Gastrocnemius medialis (tissue), 4 donors: ENCODE measurements at regions not wholly inside any gene's neighbourhood (a gene's known extent, or its start where the extent isn't known, plus 50 kb on each side); places are given as distances from the start of the nearest gene placed in this dataset.

Source experiments
- ATAC-seq, 2 donors: fragments of 150-250 bp; one replicate each; pipeline ENCODE4 v1.9.1; 2016
- DNase-seq, 2 donors: peaks; one replicate each; pipeline ENCODE4 v3.0.0-alpha.2; 2019
- H3K27ac ChIP-seq, 4 donors: fragments of 200-600 bp; sonication (generic); 1 replicate in 1 of 4; 2 replicates in 3 of 4; pipeline ENCODE4 v1.5.1; 2016 to 2018; ENCODE audit warnings: mild to moderate bottlenecking in 2 of 4, moderate library complexity in 1 of 4
- H3K27me3 ChIP-seq, 3 donors: fragments of 200-600 bp; sonication (generic) in 2 of 3; 1 replicate in 1 of 3; 2 replicates in 2 of 3; pipeline versions ENCODE4 v1.5.1 to v1.6.0; 2016 to 2019; ENCODE audit warnings: mild to moderate bottlenecking in 1 of 3, moderate library complexity in 1 of 3
- H3K36me3 ChIP-seq, 2 donors: fragments of 200-600 bp; sonication (generic) in 1 of 2; one replicate each; pipeline ENCODE4 v1.5.1; 2017 to 2018
- H3K4me1 ChIP-seq, 2 donors: fragments of 200-600 bp; sonication (generic) in 1 of 2; one replicate each; pipeline ENCODE4 v1.5.1; 2016 to 2017; ENCODE audit warnings: mild to moderate bottlenecking in 2 of 2
- H3K4me3 ChIP-seq, 4 donors: fragments of 200-600 bp; sonication (generic) in 3 of 4; 1 replicate in 1 of 4; 2 replicates in 3 of 4; pipeline ENCODE4 v1.5.1; 2016 to 2019; ENCODE audit warnings: mild to moderate bottlenecking in 2 of 4
- H3K9me3 ChIP-seq, 3 donors: fragments of 200-600 bp; sonication (generic) in 2 of 3; 1 replicate in 1 of 3; 2 replicates in 2 of 3; pipeline ENCODE4 v1.5.1; 2016 to 2019
- CTCF ChIP-seq, 5 experiments: fragments of 450-650 bp in 3 of 5; fragments of 200-600 bp in 2 of 5; sonication (generic) in 2 of 5; IDR thresholded peaks in 4 of 5; conservative IDR thresholded peaks in 1 of 5; 1 replicate in 4 of 5; 2 replicates in 1 of 5; pipeline ENCODE4 v1.5.1; 2016 to 2019; ENCODE audit warnings: antibody characterized with exemption in 5 of 5, mild to moderate bottlenecking in 3 of 5, moderate library complexity in 3 of 5
- POLR2A ChIP-seq, 2 donors: fragments of 450-650 bp; IDR thresholded peaks; one replicate each; pipeline ENCODE4 v1.6.1; 2017; ENCODE audit warnings: antibody characterized with exemption in 2 of 2, mild to moderate bottlenecking in 2 of 2, moderate library complexity in 2 of 2
- in situ Hi-C, 4 donors: fragments of 200-750 bp; cut with MboI; loops; one replicate each; pipeline versions ENCODE4 v1.15.0 to v1.8.0; 2017; ENCODE audit warnings: low sequenced_read_pairs in 4 of 4
- intact Hi-C: fragments of 100-400 bp; cut with DNase I; formaldehyde crosslinking; loops from one replicate; pipeline ENCODE4 v1.15.1; 2023; ENCODE audit warnings: low total_unique reads

DNA sequence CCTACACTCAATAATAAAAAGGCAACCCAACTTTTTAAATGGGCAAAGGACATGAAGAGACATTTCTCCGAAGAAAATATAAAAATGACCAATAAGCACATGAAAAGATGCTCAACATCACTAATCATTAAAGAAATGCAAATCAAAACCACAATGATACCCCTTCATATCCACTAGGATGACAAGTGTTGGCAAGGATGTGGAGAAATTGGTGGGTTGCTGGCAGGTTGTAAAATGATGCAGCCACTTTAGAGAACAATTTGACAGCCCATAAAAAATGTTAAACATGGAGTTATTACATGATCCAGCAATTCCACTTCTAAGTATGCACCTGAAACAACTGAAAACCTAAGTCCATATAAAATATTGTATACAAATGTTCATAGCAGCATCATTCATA, 73.2 kb upstream of the LMO2 start:
- no peaks in the 10 kb centered on the region for H3K27me3 ChIP-seq
- in situ Hi-C loops (loop anchor here in 3 of 4 donors (5.0 kb wide), 2 partner anchors 103 to 108 kb away; no protein-coding TSS in a partner anchor), intact Hi-C loops (no loop called here)
- TF ChIP-seq POLR2A (IDR thresholded peaks at IDR 0.05) (no peak), CTCF (IDR thresholded peaks at IDR 0.05 in 4 of 5, conservative IDR thresholded peaks at IDR 0.05 in 1 of 5) (no peak)
- H3K27ac ChIP-seq = no peak overlapping the region
- H3K4me1 ChIP-seq = no peaks in the 10 kb centered on the region
- ATAC-seq (no peak), DNase-seq (no peak)
- H3K36me3 ChIP-seq = no peaks in the 10 kb centered on the region
- no peaks in the 10 kb centered on the region for H3K9me3 ChIP-seq
- H3K4me3 ChIP-seq = no peak overlapping the region

DNA sequence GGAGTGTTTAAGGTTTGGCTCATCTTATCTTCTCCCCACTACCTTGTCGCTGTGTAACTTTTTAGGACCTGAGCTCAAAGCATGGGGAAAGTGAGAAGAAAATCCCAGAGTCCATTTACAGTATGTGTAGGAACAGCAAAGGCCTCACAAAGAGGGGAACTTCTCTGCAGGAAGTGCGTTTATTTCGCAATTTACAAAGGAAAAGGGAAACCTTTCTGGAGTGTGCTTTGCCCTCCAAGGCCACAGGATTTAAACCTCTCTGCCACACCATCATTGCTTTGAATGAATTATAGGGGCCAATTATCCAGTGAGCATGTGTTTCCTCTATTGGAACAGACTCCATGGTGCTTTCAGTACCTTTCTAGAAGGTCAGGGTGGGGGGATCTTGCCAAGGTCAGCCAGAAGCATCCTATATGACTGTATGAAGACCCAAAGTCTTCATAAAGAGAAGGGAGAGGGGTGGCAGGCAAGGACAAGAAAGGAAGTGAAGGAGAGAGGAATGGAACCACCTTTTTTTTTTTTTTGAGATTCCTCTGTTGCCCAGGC, 68.1 kb upstream of the LMO2 start:
- H3K27ac ChIP-seq = no peak overlapping the region
- H3K4me3 ChIP-seq = no peak overlapping the region
- intact Hi-C loops (no loop called here), in situ Hi-C loops (no loop called here)
- H3K4me1 ChIP-seq = no peaks in the 10 kb centered on the region
- no peaks in the 10 kb centered on the region for H3K27me3 ChIP-seq
- no peak for TF ChIP-seq POLR2A (IDR thresholded peaks at IDR 0.05)
- TF ChIP-seq CTCF (IDR thresholded peaks at IDR 0.05 in 4 of 5, conservative IDR thresholded peaks at IDR 0.05 in 1 of 5) = no peak
- no peak for ATAC-seq
- DNase-seq = no peak
- no peaks in the 10 kb centered on the region for H3K9me3 ChIP-seq
- H3K36me3 ChIP-seq = no peaks in the 10 kb centered on the region

GRCh38 chr11:33957304-33957917, 65.5 kb upstream of the LMO2 start:
- in situ Hi-C loops = no loop called here
- no peak for ATAC-seq

GRCh38 chr11:33956611-33957010, 64.7 kb upstream of the LMO2 start:
- intact Hi-C loops (no loop called here), in situ Hi-C loops (no loop called here)
- DNase-seq = no peak
- no peak overlapping the region for H3K27ac ChIP-seq
- no peak overlapping the region for H3K4me3 ChIP-seq
- H3K36me3 ChIP-seq = no peaks in the 10 kb centered on the region
- no peak for TF ChIP-seq CTCF (IDR thresholded peaks at IDR 0.05 in 4 of 5, conservative IDR thresholded peaks at IDR 0.05 in 1 of 5)
- TF ChIP-seq POLR2A (IDR thresholded peaks at IDR 0.05) = no peak
- ATAC-seq = no peak
- no peaks in the 10 kb centered on the region for H3K4me1 ChIP-seq
- H3K9me3 ChIP-seq = no peaks in the 10 kb centered on the region
- H3K27me3 ChIP-seq = no peaks in the 10 kb centered on the region

More at GRCh38 chr11:33957304-33957917, 65.5 kb upstream of the LMO2 start:
- DNase-seq = no peak
- no peak for TF ChIP-seq CTCF (IDR thresholded peaks at IDR 0.05 in 4 of 5, conservative IDR thresholded peaks at IDR 0.05 in 1 of 5)
- no peak for TF ChIP-seq POLR2A (IDR thresholded peaks at IDR 0.05)
- Histone ChIP-seq H3K4me1 (no peaks in the 10 kb centered on the region), H3K27me3 (no peaks in the 10 kb centered on the region), H3K27ac (no peak overlapping the region), H3K4me3 (no peak overlapping the region), H3K36me3 (no peaks in the 10 kb centered on the region), H3K9me3 (no peaks in the 10 kb centered on the region)
- intact Hi-C loops = no loop called here

DNA sequence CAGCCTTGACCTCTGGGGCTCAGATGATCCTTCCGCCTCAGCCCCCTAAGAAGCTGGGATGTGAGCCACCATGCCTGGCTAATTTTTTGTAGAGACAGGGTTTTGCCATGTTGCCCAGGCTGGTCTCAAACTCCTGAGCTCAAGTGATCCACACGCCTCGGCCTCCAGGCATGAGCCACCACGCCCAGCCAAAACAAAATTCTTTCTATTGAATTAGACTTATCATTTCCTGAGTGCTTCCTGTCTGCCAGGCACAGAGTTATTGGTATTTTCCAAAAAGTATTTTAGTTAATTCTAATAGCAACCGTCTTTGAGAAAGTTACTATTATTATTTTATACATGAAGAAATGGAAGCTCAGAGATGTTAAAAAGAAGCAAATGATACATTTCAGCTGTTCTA, 61.4 kb upstream of the LMO2 start:
- no peaks in the 10 kb centered on the region for H3K36me3 ChIP-seq
- ATAC-seq (no peak), DNase-seq (no peak)
- no peak overlapping the region for H3K4me3 ChIP-seq
- intact Hi-C loops (no loop called here), in situ Hi-C loops (no loop called here)
- H3K9me3 ChIP-seq = no peaks in the 10 kb centered on the region
- no peaks in the 10 kb centered on the region for H3K27me3 ChIP-seq
- H3K27ac ChIP-seq = no peak overlapping the region
- TF ChIP-seq POLR2A (IDR thresholded peaks at IDR 0.05) = no peak
- no peak for TF ChIP-seq CTCF (IDR thresholded peaks at IDR 0.05 in 4 of 5, conservative IDR thresholded peaks at IDR 0.05 in 1 of 5)
- no peaks in the 10 kb centered on the region for H3K4me1 ChIP-seq
